Brain microvascular endothelial cell (primary cell): ENCODE measurements at regions not wholly inside any gene's neighbourhood (a gene's known extent, or its start where the extent isn't known, plus 50 kb on each side); places are given as distances from the start of the nearest gene placed in this dataset.

Source experiments
- DNase-seq: peaks from one replicate; pipeline ENCODE4 v3.0.0-alpha.2; 2020
- H3K27ac ChIP-seq: fragments of 250-450 bp; sonication (Bioruptor Pico); 2 replicates; pipeline ENCODE4 v1.5.1; 2020; ENCODE audit warnings: mild to moderate bottlenecking, moderate library complexity
- H3K27me3 ChIP-seq: fragments of 250-450 bp; sonication (Bioruptor Pico); replicated peaks from 2 replicates; pipeline ENCODE4 v1.5.1; 2020; ENCODE audit warnings: mild to moderate bottlenecking
- H3K36me3 ChIP-seq: fragments of 250-450 bp; sonication (Bioruptor Pico); replicated peaks from 2 replicates; pipeline ENCODE4 v1.5.1; 2020; ENCODE audit warnings: mild to moderate bottlenecking
- H3K4me3 ChIP-seq: 2 replicates; pipeline ENCODE4 v1.5.1; 2011; ENCODE audit warnings: low read depth, mild to moderate bottlenecking, control low read depth, low read length, moderate library complexity
- CTCF ChIP-seq: IDR thresholded peaks from 2 replicates; pipeline ENCODE4 v1.5.1; 2011; ENCODE audit warnings: low read depth, mild to moderate bottlenecking, moderate library complexity, low read length, control low read depth, inconsistent platforms; ENCODE audit errors: missing control alignments
- in situ Hi-C: cut with HindIII; loops from 2 replicates; pipeline ENCODE4 v1.10.0; 2017; ENCODE audit warnings: low sequenced_read_pairs, low pct_ligation_motif_present

GRCh38 chr20:6235510-6235909, 112.7 kb upstream of the FERMT1 start:
- Histone ChIP-seq H3K27ac (no peak overlapping the region), H3K27me3 (no peaks in the 10 kb centered on the region), H3K4me3 (no peak overlapping the region), H3K36me3 (no peaks in the 10 kb centered on the region)
- no peak for TF ChIP-seq CTCF
- DNase-seq: no peak
- in situ Hi-C loops: no loop called here

GRCh38 chr20:6232436-6232835, 109.6 kb upstream of the FERMT1 start:
- Histone ChIP-seq H3K36me3 (no peaks in the 10 kb centered on the region), H3K27me3 (no peaks in the 10 kb centered on the region), H3K4me3 (no peak overlapping the region), H3K27ac (no peak overlapping the region)
- TF ChIP-seq CTCF: no peak
- in situ Hi-C loops: no loop called here
- DNase-seq: no peak

GRCh38 chr20:6231556-6231955, 108.7 kb upstream of the FERMT1 start:
- no peaks in the 10 kb centered on the region for H3K27me3 ChIP-seq
- DNase-seq: peak; percentile 77
- no peak overlapping the region for H3K4me3 ChIP-seq
- no peak for TF ChIP-seq CTCF
- H3K27ac ChIP-seq: no peak overlapping the region
- in situ Hi-C loops: no loop called here
- no peaks in the 10 kb centered on the region for H3K36me3 ChIP-seq

- Histone ChIP-seq H3K27me3 (no peaks in the 10 kb centered on the region), H3K27ac (no peak overlapping the region), H3K36me3 (no peaks in the 10 kb centered on the region), H3K4me3 (no peak overlapping the region)
- DNase-seq: no peak
- in situ Hi-C loops: no loop called here
- TF ChIP-seq CTCF: no peak
Measured at GRCh38 chr20:6228302-6228843, 105.5 kb upstream of the FERMT1 start.

- in situ Hi-C loops: no loop called here
- Histone ChIP-seq H3K27ac (no peak overlapping the region), H3K36me3 (no peaks in the 10 kb centered on the region), H3K27me3 (no peaks in the 10 kb centered on the region), H3K4me3 (no peak overlapping the region)
- no peak for DNase-seq
- TF ChIP-seq CTCF: no peak
Measured at GRCh38 chr20:6213311-6213710, 90.5 kb upstream of the FERMT1 start.

GRCh38 chr20:6212903-6213302, 90.1 kb upstream of the FERMT1 start:
- no peak for DNase-seq
- in situ Hi-C loops: no loop called here

More at GRCh38 chr20:6212903-6213302, 90.1 kb upstream of the FERMT1 start:
- Histone ChIP-seq H3K27me3 (no peaks in the 10 kb centered on the region), H3K27ac (no peak overlapping the region), H3K4me3 (no peak overlapping the region), H3K36me3 (no peaks in the 10 kb centered on the region)
- no peak for TF ChIP-seq CTCF
